Effector CD4-positive, alpha-beta T cell (primary cell): ENCODE measurements at regions not wholly inside any gene's neighbourhood (a gene's known extent, or its start where the extent isn't known, plus 50 kb on each side); places are given as distances from the start of the nearest gene placed in this dataset.
"Not testable (repeated sequence)": the region's sequence is repeated elsewhere in the genome, so short reads cannot be mapped to it uniquely, and the experiment has no call there.

Experiments used
- DNase-seq: peaks from one replicate; pipeline ENCODE4 v3.0.0-alpha.2; 2020

DNA sequence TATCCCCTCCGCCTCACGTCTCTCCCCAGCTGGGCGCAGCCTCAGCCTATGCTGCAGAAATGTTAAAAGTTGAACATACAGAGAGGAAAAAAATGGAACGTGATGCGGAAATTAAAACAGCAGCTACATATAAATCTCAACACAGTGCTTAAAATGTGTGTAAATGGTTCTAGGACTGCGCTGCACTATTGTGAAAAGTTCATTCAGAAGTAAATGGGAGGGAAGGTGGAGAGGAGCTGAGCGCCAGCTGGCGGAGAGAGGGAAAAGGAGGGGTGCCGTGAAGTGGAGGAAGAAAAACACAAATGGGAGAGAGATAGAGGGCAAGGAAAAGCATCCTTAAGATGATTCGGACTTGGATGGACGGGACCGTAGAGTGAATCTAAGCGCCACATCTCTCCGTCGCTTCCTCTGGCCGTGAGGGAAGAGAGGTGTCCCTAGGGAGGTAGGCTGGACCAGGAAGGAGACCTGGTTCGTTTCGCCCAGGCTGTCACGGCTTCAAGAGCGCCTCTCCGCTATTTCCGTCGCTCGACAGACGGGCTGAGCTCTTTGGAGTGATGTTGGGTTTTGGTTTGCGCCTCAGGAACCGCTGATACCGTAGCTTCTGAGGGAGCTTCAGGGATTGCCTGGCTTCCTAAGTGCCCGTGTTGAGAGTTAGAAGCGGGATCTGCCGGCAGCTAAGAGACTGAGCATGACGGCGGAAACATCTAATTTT is 113.7 kb downstream of the TRIM27 start:
- no peak for DNase-seq

DNA sequence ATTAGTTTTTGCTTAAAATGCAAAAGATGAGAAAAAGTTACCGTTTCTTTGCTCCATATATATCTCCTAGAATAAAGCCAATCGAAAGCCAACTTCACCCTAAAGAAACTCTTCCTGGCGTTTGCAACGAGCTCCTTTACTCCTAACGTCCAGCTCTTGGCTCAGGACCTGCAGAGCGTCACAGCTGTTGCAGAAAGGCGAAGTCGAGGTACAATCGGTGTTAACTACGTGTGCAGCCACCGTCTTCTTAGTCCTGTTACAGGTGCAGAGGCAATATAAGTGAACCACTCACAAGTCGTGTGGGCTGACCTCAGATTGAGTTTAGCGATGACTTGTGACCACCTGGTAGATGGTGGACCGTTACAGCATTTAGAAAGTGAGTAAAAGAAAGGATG is 113.1 kb downstream of the TRIM27 start:
- no peak for DNase-seq

DNA sequence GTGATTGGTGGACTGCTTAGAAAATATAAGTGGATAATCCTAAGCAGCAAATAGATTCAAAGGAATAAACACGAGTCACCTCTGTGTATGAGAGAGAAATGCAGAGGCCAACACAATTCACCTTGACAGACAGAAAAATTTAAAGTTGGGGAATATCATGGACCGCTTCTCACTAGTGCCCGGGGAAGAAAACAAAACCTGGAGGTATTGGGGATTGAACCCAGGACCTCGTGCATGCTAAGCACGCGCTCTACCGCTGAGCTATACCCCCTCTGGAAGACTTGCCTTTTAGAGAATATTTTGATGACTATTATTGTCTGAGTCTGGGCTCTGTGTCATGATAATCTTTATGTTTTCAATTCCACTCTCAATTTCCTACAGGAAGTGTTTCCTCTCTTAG is 111.9 kb downstream of the TRIM27 start:
- DNase-seq, result no peak

DNA sequence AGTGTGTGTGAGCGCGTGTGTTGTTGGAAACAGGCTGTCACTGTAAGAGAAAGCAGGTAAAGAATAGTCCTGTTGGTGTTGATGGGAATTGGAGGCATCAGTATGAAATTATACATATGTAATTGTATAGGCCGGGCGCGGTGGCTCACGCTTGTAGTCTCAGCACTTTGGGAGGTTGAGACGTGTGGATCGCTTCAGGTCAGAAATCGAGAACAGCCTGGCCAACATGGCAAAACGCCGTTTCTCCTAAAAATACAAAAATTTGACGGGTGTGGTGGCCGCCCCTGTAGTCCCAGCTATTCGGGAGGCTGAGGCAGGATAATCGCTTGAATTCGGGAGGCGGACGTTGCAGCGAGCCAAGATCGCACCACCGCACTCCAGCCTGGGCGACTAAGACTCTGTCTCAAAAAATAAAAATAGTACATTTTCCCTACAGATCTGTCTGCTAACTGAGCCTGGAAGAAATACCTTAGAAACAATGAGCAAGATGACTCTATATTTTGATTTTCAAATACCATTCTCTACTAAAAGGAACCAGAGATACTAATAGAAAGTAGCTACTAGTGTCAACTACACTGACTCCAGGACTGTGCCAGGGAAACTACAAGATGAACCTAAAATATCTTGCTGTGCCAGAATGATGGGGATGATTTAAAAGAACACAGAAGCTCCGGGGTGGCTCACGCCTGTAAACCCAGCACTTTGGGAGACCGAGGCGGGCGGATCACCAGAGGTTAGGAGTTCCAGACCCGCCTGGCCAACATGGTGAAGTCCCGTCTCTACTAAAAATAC is 110.8 kb downstream of the TRIM27 start:
- DNase-seq, result no peak

DNA sequence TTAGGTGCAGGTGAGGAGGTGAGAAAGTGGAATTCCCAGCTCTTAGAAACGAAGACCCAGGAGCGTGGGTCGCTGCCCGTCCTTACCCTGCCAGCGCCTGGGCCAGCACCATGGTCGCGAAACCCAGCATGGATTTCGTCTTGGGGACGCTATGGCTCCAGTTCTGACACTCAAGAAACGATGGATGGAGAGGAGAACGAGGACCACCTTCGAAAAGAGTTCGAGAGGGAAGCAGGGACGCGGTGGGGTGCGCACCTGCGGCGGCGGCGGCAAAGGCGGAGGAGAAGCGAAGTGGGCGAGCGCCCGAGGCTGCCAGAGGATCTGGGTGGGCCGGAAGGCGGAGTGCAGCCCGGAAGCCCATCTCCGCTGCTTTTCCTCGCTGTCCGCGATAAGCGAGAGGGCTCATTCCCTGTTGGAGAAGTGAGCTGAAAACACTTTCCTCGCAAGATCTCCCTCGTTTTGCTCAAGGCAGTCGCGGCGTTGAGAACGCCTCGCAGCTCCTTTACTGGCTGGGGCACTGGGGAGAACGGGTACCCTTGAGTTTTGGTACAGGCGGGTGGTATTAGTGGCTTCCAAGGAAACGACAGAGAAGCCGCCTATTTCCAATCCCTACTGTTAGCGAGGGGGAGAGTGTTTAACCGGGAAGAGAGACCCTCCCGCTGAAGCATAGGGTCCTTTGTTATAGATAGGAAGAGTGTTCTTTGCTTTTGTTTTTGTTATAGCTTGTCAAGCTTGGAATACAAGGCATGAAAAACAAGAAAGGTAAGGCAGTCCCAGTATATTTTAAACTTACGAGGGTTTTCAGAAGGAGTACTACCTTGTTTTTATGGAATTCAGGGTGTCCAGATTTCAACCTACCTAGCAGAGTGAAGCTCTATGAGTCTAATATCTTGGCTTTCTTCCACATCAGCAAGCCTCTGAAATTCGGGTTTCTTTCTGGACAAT is 109.5 kb downstream of the TRIM27 start:
- no peak for DNase-seq

DNA sequence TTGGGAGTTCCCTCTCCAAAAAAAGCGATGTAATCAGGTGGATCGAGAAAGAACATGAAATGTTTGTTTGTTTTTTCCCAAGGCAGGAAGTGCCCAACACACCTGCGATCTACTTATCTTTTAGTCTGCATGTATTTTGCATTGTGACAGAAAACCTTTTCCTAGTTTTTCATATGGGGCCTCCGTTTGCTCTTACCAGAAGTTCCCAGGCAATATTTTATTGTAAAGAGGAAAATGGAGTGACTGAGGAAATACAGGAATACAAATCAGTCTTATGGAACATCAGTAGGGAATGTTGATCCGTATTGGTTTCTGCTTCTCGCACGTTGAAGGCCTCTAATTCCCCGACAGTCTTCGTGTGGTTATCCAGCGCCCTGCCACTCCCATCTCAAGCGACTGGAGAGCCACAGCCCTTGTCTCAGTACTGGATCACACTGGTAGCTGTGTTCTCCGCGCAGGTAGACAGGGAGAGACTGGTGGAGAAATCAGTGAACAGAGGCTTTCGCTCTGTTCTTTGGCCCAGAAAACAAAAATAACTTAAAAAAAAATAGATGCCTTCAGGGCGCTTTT is 107.4 kb downstream of the TRIM27 start:
- DNase-seq, result no peak

DNA sequence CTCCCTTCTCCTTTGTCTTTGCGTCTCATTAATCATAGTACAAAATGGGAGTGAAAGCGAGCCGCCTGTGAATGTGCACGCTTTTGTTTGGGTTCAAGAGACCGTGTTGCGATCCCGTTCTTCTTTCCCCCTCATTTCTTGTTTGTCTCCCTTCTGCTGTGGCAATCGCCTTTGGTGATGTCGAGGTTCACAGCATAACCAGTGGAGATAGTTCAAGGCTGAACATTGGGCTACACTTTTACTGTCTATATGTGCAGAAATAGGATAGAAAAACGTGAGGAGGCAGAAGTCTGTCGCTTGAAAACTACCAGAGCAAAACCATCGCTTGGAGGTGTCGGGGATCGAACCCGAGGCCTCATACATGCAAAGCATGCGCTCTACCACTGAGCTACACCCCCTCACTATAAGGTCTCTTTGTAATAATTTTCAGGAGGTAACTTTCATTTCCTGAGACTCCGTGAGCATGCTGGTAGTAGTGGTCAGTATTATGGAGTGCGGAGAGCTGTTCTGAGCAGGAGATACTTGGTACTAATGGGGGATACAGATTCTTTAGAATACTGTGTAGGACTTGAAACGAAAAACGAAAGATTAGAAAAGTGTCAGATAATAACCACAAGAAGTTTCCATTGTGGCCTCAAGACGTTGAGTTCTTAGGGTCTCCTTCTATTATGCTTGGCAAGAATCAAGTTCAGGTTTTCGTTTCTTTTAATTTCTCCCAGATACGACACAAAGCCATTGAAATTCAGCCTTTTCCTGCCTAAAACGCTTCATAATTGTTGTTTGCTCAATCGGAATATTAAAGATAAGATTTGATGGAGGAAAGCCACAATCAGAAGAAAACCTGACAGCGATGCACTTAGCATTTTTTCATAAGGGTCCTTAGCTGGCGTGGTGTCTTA is 106.6 kb downstream of the TRIM27 start:
- DNase-seq, result no peak

DNA sequence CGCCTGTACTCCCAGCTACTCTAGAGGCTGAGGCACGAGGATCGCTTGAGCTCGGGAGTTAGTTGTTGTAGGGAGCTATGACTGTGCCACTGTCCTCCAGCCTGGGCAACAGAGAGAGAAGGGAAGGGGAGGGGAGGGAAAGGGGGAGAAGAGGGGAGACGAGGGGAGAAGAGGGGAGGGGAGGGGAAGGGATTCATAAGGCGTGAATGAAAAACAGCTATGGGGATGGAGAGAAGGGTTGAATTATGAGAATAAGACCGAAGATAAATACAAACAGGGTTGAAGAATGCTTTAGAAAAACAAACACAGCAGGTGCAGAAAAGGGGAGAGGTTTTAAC is 106.0 kb downstream of the TRIM27 start:
- no peak for DNase-seq

DNA sequence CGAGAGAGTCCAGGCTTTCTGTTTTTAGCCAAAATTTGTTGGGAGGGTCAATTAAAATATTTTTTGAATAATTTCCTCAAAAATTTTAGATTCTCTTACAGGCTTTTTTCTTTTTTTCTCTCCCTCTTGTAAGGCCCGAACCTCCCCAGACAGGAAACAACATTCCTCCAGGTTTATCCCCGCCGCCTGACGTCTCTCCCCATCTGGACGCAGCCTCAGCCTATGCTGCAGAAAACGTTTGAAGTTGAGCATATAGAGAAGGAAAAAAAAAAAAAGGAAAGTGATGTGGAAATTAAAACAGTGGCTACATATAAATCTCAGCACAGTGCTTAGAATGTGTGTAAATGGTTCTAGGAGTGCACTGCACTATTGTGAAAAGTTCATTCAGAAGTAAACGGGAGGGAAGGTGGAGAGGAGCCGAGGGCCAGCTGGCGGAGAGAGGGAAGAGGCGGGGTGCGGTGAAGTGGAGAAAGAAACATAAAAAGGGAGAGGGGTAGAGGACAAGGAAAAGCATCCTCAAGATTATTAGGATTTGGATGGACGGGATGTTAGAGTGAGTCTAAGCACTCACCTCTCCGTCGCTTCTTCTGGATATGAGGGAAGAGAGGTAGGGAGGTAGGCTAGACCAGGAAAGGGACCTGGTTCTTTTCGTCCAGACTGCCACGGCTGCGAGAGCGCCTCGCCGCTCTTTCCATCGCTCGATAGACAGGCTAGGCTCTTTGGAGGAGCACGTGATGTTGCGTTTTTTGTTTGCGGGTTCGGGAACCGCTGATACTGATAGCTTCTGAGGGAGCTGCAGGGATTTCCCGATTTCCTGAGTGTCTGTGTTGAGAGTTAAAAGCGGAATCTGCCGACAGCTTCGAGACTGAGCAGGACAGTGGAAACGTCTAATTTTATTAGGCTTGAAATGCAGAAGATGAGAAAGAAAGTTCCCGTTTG is 98.7 kb downstream of the TRIM27 start:
- DNase-seq, result no peak

DNA sequence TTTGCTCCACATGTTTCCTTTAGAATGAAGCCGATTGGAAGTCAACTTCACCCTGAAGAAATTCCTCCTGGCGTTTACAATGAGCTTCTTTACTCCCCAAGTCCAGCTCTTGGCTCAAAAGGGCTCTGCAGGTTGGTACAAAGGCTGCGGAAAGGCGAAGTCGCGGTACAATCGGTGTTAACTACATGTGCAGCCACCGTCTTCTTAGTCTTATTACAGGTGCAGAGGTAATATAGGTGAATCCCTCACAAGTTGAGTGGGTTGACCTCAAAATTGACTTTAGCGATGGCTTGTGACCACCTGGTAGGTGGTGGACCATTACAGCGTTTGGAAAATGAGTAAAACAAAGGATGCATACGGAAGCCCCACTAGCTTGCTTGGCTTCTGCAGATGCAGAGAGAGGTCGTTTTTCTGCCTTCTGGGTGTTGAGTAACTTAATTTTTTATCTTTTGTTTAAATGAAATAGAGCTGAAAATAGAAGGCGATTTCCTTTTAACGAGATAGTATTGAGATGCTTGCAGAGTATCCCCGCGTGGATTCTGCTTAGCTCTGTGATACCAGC is 98.0 kb downstream of the TRIM27 start:
- no peak for DNase-seq

DNA sequence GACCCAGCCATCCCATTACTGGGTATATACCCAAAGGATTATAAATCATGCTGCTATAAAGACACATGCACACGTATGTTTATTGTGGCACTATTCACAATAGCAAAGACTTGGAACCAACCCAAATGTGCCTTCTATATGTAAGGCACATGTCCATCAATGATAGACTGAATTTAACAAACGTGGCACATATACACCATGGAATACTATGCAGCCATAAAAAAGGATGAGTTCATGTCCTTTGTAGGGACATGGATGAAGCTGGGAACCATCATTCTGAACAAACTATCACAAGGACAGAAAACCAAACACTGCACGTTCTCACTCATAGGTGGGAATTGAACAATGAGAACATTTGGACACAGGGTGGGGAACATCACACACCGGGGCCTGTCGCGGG is 92.1 kb downstream of the TRIM27 start:
- DNase-seq, result not testable (repeated sequence)

DNA sequence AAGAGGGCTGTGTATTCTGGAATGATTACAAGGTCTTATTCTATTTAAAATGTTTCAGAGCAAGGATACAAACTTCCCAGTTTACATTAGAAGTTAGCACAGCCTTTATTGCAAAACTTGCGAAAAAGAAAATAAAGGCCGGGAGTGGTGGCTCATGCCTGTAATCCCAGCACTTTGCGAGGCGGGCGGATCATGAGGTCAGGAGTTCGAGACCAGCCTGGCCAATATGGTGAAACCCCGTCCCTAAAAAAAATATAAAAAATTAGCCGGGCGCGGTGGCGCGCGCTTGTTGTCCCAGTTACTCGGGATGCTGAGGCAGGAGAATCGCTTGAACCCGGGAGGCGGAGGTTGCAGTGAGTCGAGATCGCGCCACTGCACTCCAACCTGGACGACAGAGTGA is 87.1 kb downstream of the TRIM27 start:
- not testable (repeated sequence) for DNase-seq

DNA sequence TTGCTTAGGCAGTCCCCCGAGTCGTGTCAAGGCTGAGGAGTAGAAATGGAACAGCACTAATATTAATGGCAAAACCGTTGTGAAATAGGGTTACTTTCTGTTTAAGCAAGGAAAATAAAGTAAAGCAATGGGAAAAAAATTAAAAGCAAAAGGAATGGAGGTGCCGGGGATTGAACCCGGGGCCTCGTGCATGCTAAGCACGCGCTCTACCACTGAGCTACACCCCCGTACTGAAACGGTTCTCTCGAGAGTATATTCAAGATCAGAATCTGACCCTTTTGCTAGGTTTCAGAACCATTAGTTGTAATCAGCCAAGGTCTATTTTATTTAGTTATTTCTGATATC is 85.5 kb downstream of the TRIM27 start:
- DNase-seq, result peak; percentile 53

DNA sequence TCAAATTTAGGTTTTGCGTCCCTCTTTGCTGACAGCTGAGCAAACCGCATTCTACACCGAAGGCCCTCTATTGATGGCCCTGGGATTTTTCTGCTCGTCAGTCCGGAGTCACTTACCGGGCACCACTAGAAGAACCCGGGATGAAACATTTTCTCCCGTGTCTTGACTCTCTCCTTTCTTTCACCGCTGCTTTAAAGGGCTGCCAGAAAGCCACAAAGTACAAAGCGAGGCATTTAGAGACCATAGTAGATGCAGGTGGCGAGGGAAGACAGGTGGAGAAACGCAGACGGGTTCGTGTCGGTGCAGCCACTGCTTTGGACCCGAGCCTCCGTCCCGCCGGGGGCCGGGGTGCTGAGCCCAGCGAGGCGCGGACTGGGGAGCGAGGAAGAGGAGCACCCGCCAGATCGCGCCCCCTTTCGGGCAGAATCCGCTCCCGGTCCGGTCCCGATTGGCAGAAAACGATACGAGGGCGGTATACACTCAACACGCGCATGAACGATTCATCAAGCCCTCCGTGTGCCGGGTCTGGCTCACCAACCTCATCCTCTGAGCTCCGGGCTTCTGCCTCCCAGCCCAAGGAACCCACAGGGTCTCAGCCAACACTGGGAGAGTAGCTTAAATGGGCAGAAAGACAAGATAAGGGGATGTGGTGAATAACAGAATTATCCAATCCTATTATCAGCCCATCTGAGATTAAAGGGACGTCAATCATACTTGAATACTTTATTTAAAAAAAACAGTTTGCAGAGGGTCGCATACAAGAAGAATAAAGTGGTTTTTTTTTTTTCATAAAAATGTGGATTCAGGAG is 84.9 kb downstream of the TRIM27 start:
- DNase-seq, result peak; percentile 64

DNA sequence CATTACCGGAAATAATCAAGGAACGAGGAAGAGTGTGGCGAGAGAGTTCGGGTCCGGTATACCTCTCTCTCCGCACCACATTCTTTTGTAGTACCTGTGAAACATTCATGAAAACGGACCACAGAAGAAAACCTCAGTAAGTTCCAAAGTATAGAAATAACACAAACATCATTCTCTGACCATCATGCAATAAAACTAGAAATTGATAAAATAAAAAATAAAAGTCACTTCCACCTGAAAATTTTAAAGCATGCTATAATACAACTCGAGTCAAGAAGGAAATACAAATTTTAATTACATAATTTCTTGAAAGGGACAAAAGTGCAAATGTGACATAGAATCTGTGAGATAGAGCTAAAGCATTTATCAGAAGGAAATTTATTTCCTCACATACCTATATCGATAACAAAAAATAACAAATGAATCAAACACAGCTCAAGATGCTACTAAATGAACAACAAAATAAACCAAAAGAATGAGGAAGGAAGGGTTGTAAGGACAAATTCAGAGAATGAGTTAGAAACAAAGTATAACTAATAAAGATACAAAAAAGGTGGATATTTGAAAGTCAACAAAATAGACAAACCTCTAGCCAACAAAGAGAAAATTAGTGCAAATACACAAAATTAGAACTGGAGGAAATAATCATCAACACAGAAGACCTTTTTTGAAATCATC is 84.2 kb downstream of the TRIM27 start:
- no peak for DNase-seq

DNA sequence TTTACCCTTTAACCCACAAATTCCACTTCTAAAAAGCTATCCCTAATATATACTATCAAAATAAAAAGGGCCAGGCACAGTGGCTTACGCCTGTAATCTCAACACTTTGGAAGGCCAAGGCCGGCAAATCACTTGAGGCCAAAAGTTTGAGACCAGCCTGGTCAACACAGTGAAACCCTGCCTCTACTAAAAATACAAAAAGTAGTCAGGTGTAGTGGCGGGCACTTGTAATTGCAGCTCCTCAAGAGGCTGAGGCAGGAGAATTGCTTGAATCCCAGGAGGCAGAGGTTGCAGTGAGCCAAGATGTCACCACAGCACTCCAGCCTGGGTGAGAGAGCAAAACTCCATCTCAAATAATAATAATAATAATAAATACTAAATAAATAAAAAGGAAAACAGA is 82.5 kb downstream of the TRIM27 start:
- DNase-seq, result no peak

DNA sequence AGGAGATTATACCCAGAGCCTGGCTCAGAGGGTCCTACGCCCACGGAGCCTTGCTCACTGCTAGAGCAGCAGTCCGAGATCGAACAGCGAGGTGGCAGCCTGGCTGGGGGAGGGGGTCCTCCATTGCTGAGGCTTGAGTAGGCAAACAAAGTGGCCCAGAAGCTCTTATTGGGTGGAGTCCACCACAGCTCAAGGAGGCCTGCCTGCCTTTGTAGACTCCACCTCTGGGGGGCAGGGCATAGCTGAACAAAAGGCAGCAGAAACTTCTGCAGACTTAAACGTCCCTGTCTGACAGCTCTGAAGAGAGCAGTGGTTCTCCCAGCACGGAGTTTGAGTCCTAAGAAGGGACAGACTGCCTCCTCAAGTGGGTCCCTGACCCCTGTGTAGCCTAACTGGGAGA is 75.0 kb downstream of the TRIM27 start:
- DNase-seq, result not testable (repeated sequence)
